GM20000 (cell line): ENCODE measurements at regions not wholly inside any gene's neighbourhood (a gene's known extent, or its start where the extent isn't known, plus 50 kb on each side); places are given as distances from the start of the nearest gene placed in this dataset.

Source experiments
- DNase-seq: peaks from one replicate; pipeline ENCODE4 v3.0.0; 2012; ENCODE audit warnings: low spot score
- TF ChIP-seq, protein P1 (sequence below): IDR thresholded peaks from 2 replicates; pipeline ENCODE4 v1.5.1; 2012; ENCODE audit warnings: mild to moderate bottlenecking, control low read depth; ENCODE audit errors: extremely low read depth, missing control alignments

DNA sequence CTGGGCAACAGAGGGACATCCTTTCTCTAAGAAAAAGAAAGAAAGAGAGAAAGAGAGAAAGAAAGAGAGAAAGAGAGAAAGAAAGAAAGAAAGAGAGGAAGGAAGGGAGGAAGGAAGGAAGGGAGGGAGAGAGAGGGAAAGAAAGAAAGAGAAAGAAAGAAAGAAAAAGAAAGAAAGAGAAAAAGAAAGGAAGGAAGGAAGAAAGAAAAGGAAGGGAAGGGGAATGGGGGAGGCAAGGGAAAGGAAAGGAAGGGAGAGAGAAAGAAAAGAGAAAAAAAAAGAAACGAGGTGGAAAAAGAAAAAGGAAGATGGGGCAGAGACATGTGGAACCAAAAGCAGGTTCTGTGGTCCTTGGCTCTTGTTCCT is 82.9 kb upstream of the SMNDC1 start:
- TF ChIP-seq, protein P1, sequence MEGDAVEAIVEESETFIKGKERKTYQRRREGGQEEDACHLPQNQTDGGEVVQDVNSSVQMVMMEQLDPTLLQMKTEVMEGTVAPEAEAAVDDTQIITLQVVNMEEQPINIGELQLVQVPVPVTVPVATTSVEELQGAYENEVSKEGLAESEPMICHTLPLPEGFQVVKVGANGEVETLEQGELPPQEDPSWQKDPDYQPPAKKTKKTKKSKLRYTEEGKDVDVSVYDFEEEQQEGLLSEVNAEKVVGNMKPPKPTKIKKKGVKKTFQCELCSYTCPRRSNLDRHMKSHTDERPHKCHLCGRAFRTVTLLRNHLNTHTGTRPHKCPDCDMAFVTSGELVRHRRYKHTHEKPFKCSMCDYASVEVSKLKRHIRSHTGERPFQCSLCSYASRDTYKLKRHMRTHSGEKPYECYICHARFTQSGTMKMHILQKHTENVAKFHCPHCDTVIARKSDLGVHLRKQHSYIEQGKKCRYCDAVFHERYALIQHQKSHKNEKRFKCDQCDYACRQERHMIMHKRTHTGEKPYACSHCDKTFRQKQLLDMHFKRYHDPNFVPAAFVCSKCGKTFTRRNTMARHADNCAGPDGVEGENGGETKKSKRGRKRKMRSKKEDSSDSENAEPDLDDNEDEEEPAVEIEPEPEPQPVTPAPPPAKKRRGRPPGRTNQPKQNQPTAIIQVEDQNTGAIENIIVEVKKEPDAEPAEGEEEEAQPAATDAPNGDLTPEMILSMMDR = no peak
- DNase-seq = no peak

DNA sequence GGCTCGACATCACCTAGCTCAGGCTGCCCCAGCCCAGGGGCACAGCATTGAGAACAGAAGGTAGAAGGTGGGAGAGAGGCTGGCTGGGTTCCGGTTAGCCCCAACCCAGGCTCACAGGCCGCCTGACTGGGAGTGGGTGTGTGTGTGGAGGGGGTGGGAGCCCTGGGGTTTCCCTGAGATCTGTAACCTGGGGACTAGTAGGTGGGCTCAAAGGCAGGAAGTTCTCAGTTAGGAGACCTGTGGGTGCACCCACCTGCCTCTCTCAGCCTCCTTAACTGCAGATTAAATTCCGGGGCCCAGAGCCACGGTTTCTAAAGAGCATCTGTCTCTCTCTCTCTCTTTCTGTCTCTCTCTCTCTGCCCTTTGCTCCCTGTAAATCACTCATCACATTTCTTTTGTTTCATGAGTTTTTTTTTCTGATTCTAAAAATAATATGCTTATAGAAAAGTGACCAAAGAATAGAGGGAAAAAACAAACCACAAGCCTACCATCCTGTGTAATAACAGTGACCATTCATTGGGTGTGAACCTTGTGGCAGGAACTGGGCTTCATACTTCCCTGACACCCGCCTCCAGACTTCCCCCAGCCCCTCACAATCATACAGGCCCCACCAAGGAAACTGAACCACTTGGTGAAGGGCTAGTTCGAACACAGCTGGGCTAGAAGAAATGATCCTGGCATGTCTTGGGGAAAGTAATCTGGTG is 83.4 kb upstream of the SMNDC1 start:
- TF ChIP-seq, protein P1 = no peak
- peak; percentile 73 for DNase-seq

DNA sequence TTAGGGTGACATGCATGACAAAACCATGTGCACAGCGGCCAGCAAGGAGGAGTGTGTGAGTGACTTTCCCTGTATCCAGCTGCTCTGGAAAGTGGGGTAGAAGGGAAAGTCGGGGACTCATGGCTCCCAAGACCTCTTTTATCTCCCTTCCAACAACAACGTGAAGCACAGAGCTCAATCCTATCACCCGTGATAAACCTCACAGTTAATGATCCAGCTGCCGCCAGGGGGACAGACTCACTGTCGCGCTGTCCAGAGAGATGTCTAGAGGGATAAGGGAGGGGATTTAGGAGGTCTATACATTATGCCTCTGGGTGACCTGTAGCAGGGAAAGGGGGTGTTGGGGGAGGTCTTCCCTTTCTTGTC is 84.0 kb upstream of the SMNDC1 start:
- TF ChIP-seq, protein P1 = no peak
- no peak for DNase-seq

DNA sequence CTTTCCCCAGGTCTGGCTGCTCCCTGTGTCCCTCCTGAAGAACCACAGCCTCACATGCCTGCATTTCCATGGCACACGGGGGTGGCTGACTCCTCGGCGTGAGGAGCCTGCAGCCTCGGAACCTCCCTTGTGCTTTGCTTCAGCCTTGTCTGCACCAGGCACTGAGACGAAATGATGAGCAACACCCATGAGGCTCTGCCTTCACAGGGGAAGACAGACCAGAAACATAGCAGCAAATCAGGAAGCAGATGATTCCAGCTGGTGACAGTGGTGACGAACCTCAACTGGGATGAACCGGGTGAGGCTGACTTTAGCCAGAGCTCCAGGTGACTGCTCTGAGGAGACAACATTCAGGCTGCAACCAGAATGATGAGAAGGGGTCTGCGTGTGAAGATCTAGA is 84.5 kb upstream of the SMNDC1 start:
- DNase-seq = no peak

DNA sequence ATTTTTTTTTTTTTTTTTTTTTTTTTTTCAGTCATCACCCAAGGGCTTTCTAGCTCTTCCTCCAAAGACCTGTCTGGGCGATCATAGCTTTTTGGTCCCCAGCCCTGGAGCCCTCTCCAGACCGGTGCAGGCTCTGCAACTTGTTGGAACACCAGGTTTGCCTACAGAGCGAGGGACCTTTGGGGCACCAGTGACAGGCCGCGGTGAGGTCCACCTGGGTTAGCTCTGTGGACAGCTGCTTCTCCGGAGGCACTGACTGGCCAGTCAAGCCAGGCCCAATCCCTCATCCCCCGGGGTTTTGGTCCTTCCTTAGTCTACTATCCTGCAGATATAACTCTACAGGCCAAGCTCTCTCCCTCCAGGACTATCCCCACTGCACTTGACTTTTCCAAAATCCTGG is 86.8 kb upstream of the SMNDC1 start:
- no peak for DNase-seq
- TF ChIP-seq, protein P1 = no peak

More for the DNA sequence above, 84.5 kb upstream of the SMNDC1 start:
- TF ChIP-seq, protein P1 = no peak

DNA sequence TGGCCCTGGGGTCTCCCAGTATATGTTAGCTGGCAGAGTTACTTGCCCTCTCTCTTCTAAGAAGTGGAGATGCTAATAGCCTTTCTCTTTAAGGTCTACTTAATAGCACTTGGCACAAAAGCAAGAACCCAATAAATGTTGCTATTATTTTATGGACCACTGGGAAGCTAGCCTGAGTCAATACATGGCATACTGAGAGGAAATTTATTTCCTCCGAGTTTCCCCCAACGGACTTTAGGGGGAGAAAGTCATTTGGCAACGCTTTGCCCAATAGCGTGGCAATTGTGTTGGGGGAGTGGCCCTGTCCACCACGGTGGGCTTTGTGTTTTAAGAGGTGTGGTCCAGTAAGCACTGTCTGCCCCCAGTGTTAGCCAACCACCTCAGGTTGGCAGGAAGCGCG is 87.4 kb upstream of the SMNDC1 start:
- no peak for DNase-seq
- TF ChIP-seq, protein P1 = no peak

DNA sequence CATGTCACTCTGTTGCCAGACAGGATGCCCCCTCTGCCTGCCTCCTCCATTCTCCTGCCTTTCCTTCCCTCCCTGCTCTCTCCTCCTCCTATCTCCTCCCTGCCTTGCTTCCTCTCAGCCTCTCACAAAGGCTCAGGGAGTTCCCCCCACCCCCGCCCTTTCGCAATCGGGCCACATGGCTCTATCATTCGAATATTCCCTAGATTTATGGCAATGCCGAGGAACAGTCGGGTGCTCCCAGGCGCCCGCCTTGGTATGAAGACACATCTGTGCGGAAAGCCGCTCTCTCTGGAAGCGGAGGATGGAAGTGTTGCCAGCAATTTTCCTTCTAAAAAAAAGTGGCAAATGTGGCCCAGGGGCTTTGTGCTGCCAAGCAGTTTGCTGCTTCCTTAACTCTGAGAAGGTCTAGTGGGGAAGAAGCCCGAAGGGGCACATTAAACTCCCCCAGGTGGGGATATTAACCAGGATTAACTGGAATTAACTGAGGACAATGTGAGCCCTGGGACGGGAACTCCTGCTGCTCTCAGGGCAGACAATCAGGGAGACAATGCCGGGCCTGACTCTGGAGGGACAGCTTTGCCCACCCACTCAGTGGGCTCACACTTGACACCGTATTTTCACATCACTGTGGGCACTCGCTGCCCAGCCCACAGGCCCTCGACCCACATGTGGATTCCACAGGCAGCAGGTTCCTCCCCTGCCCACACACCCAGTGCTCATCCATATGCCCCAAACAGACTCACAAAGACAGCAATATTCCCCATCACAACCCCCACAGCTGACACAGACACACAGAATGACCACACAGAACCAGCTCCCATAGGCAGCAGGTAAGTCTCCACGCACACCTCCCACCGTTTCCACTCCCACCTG is 88.4 kb upstream of the SMNDC1 start:
- no peak for DNase-seq
- TF ChIP-seq, protein P1 = no peak
